Nephron (organoid): ENCODE measurements at regions not wholly inside any gene's neighbourhood (a gene's known extent, or its start where the extent isn't known, plus 50 kb on each side); places are given as distances from the start of the nearest gene placed in this dataset.

ENCODE experiments used
- H3K27ac Mint-ChIP-seq, 3 experiments: 2 replicates each; pipeline ENCODE4 v1.8.0; 2020; ENCODE audit warnings: mixed read lengths in 3 of 3, mild to moderate bottlenecking in 2 of 3, moderate library complexity in 1 of 3
- H3K27me3 Mint-ChIP-seq: 2 replicates; pipeline ENCODE4 v1.8.0; 2021; ENCODE audit warnings: low read depth, mild to moderate bottlenecking, moderate library complexity, mixed read lengths
- H3K36me3 Mint-ChIP-seq: 2 replicates; pipeline ENCODE4 v1.8.0; 2020; ENCODE audit warnings: low read depth, mixed read lengths
- H3K4me1 Mint-ChIP-seq: 2 replicates; pipeline ENCODE4 v1.8.0; 2020; ENCODE audit warnings: mixed read lengths
- H3K4me3 Mint-ChIP-seq, 3 experiments: 2 replicates each; pipeline ENCODE4 v1.8.0; 2020; ENCODE audit warnings: mild to moderate bottlenecking in 3 of 3, mixed read lengths in 3 of 3, moderate library complexity in 2 of 3
- H3K9me3 Mint-ChIP-seq: 2 replicates; pipeline ENCODE4 v1.8.0; 2020; ENCODE audit warnings: mixed read lengths
- CTCF ChIP-seq, 3 experiments: fragments of 200-600 bp; sonication (generic); IDR thresholded peaks; one replicate each; pipeline ENCODE4 v1.5.0; 2021; ENCODE audit warnings: antibody characterized with exemption in 3 of 3; ENCODE audit not compliant: unreplicated experiment in 3 of 3

DNA sequence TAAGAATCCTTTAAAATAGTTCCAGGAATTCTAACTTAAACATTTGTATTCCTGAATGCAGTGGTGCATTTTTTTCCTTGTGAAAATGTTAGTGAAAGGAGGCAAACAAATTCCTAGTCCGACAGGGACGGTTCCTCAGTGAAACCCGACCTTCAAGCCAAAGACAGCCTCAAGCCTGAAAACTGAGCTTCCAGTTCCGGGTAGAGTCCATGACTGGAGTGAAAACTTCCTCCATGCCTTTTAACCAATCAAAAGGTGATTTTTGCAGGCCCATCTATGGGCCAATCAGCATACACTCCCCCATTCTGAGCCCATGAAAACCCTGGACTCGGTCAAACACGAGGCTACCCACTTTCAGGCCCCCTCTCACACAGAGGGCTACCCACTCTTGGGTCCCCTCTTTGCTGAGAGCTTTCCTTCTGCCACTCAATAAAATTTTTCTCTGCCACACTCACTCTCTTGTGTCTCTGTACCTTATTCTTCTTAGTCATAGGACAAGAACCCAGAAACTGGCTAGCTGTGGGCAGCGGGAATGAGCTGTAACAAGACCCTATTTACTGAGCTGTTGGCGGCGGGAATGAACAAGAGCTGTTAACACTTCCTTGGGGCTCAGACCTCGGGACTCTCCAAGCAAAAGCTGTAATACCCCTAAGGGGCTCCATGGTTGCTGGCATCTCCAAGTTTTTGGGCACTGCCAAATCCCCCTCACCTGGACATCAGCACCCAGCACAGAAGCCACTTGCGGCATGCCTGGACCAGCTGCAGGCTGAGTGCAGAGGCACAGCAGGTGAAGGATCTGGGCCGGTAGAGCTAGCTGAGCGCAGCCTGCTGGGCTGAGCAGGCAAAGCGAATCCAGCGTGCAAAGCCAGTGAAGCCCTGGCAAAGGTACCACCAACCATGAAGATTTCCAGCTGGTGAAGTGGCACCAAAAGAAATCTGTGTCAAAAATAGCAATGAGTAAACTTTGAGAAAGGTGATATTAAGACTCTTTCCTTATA lies 598.8 kb downstream of the MCTP2 start:
- Mint-ChIP-seq H3K27ac (no peak overlapping the region), H3K4me1 (no peaks in the 10 kb centered on the region), H3K27me3 (no peaks in the 10 kb centered on the region), H3K9me3 (peaks cover 6% of the 10 kb centered on the region), H3K36me3 (no peaks in the 10 kb centered on the region), H3K4me3 (no peak overlapping the region)
- no peak for TF ChIP-seq CTCF (IDR thresholded peaks at IDR 0.05; ENCODE audit: unreplicated experiment in 3 of 3)

GRCh38 chr15:94834000-94834399 lies 602.6 kb downstream of the MCTP2 start:
- Mint-ChIP-seq H3K36me3 (no peaks in the 10 kb centered on the region), H3K9me3 (peaks cover 4% of the 10 kb centered on the region), H3K4me3 (no peak overlapping the region), H3K27ac (no peak overlapping the region), H3K4me1 (peaks cover 7% of the 10 kb centered on the region), H3K27me3 (no peaks in the 10 kb centered on the region)
- no peak for TF ChIP-seq CTCF (IDR thresholded peaks at IDR 0.05; ENCODE audit: unreplicated experiment in 3 of 3)

GRCh38 chr15:94834494-94834893 lies 603.1 kb downstream of the MCTP2 start:
- Mint-ChIP-seq H3K27ac (no peak overlapping the region), H3K4me3 (no peak overlapping the region), H3K27me3 (no peaks in the 10 kb centered on the region), H3K4me1 (peaks cover 7% of the 10 kb centered on the region), H3K9me3 (peaks cover 4% of the 10 kb centered on the region), H3K36me3 (no peaks in the 10 kb centered on the region)
- no peak for TF ChIP-seq CTCF (IDR thresholded peaks at IDR 0.05; ENCODE audit: unreplicated experiment in 3 of 3)

- H3K9me3 Mint-ChIP-seq = peaks cover 10% of the 10 kb centered on the region
These were observed 606.9 kb downstream of the MCTP2 start for GRCh38 chr15:94838281-94838680.

DNA sequence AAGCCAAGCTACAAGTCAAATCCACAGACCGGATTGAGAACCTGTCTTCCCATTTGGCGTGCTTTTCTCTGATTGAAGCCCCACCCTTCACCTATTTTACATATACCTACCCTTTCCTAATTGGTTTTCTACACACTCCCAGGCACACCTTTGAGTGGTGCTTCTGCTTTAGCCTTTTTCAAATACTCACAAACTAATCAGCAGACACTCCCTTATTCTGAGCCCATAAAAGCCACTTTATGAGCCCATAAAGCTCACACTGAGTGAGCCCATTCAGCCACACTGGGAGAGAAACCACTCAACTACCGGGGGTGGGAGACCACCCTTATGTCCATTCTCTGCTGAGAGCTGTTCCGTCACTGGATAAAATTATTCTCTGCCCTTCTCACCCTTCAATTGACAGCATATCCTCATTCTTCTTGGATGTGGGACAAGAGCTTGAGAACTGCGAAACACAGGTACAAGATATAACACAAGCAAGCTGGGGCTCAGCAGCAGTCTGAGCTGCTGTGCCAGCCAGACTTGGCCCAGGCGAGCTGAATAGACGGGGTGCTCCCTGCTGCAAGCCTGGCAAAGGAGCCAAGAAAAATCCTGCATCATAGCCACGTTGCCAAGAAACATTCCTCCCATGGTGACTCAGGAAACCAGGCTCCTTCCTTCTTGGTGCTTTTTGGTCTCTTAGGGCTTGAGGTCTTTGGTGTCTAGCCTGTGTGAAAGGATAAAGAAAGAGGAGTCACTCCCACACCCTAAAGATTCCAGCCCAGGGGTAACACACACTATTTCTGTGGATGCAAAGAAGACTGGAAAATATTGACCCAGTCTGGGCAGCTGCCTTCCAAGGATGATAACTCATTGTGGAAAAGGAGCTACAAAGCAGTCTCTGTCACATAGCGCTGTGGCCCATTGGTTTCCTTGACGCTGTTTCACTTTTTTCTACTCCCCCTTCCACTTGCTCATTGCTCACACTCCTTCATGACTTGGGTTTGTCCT lies 609.7 kb downstream of the MCTP2 start:
- no peak for TF ChIP-seq CTCF (IDR thresholded peaks at IDR 0.05; ENCODE audit: unreplicated experiment in 3 of 3)
- H3K27ac Mint-ChIP-seq = peak overlapping the region in 2 of 3 experiments; percentile 16 to 37
- H3K9me3 Mint-ChIP-seq = peaks cover 10% of the 10 kb centered on the region
- no peak overlapping the region for H3K4me3 Mint-ChIP-seq
- peaks cover 30% of the 10 kb centered on the region for H3K4me1 Mint-ChIP-seq
- no peaks in the 10 kb centered on the region for H3K27me3 Mint-ChIP-seq
- peaks cover 4% of the 10 kb centered on the region for H3K36me3 Mint-ChIP-seq

More at GRCh38 chr15:94838281-94838680, 606.9 kb downstream of the MCTP2 start:
- Mint-ChIP-seq H3K36me3 (peaks cover 4% of the 10 kb centered on the region), H3K27ac (peak overlapping the region; percentile 15 to 71 (median 25)), H3K4me1 (peaks cover 15% of the 10 kb centered on the region), H3K27me3 (no peaks in the 10 kb centered on the region), H3K4me3 (no peak overlapping the region)
- TF ChIP-seq CTCF (IDR thresholded peaks at IDR 0.05; ENCODE audit: unreplicated experiment in 3 of 3) = no peak
